K562 (cell line): ENCODE measurements at regions not wholly inside any gene's neighbourhood (a gene's known extent, or its start where the extent isn't known, plus 50 kb on each side); places are given as distances from the start of the nearest gene placed in this dataset.

Source experiments
- ATAC-seq: fragments of 200-7000 bp; cut with Tn5 transposase; 3 replicates; pipeline ENCODE4 v1.9.1; 2020; ENCODE audit warnings: moderate library complexity
- BruUV-seq: library from RNA; stranded (reverse); fragments of 400-500 nt; replicated peaks from 2 replicates; lab custom pipeline; 2021; lab: Mats Ljungman, UMichigan
- CTCF ChIA-PET: fragments of 300-600 bp; formaldehyde crosslinking; extraction: SDS; loops from one replicate; lab custom pipeline; 2021; ENCODE audit warnings: low intra/inter-chr PET ratio; lab: Yijun Ruan, JAX
- POLR2A ChIA-PET: fragments of 300-600, 350-650 bp; sonication (Branson Sonifier 250); formaldehyde crosslinking; extraction: SDS; loops from one replicate; lab custom pipeline; 2021; ENCODE audit warnings: antibody characterized with exemption, inconsistent platforms; lab: Yijun Ruan, JAX
- DNase-seq, 4 experiments: peaks; one replicate each; pipeline versions ENCODE4 v3.0.0 to v3.0.0-alpha.2; 2011 to 2018; ENCODE audit warnings: low spot score in 3 of 4, mixed read lengths in 3 of 4; ENCODE audit errors: extremely low read depth in 1 of 4
- FAIRE-seq: peaks from 2 replicates; lab custom pipeline; 2011; peaks lifted over from hg19 to GRCh38; lab: Jason Lieb, UNC
- H2AFZ ChIP-seq: 2 replicates; pipeline ENCODE4 v1.6.0; 2011; ENCODE audit warnings: low read depth, low read length, control low read depth, inconsistent platforms
- H3K27ac ChIP-seq: fragments of 200-600 bp; 3 replicates; pipeline ENCODE4 v1.8.0; 2011; ENCODE audit warnings: low read depth, mild to moderate bottlenecking, control low read depth, inconsistent platforms, low read length, moderate library complexity, mixed read lengths; ENCODE audit errors: extremely low read depth
- H3K27me3 ChIP-seq, 2 experiments: fragments of 300-600 bp in 1 of 2; 2 replicates in 1 of 2; 3 replicates in 1 of 2; pipeline versions ENCODE4 v1.6.0 to v1.8.0; 2011; ENCODE audit warnings: inconsistent platforms in 2 of 2, low read length in 2 of 2, mild to moderate bottlenecking in 1 of 2, mixed read lengths in 1 of 2, moderate library complexity in 1 of 2; ENCODE audit not compliant: control insufficient read depth in 2 of 2, insufficient read depth in 2 of 2
- H3K36me3 ChIP-seq: fragments of 300-600 bp; 3 replicates; pipeline ENCODE4 v1.8.0; 2011; ENCODE audit warnings: mild to moderate bottlenecking, low read length, inconsistent platforms; ENCODE audit not compliant: control insufficient read depth, insufficient read depth
- H3K4me1 ChIP-seq, 2 experiments: fragments of 200-600 bp in 1 of 2; replicated peaks in 1 of 2; 2 replicates in 1 of 2; 3 replicates in 1 of 2; pipeline versions ENCODE4 v1.5.1 to v1.8.0; 2011; ENCODE audit warnings: inconsistent platforms in 2 of 2, low read length in 2 of 2, mild to moderate bottlenecking in 1 of 2, mixed read lengths in 1 of 2, moderate library complexity in 1 of 2; ENCODE audit not compliant: control insufficient read depth in 2 of 2, insufficient read depth in 2 of 2
- H3K4me2 ChIP-seq: 2 replicates; pipeline ENCODE4 v1.6.1; 2011; ENCODE audit warnings: low read length, control low read depth, inconsistent platforms, mixed read lengths; ENCODE audit not compliant: insufficient read depth
- H3K4me3 ChIP-seq: fragments of 200-600 bp; sonication (generic), shearing (Covaris generic); 2 replicates; pipeline ENCODE4 v1.5.1; 2016; ENCODE audit warnings: control low read depth, inconsistent platforms
- H3K79me2 ChIP-seq: fragments of 200-600 bp; 3 replicates; pipeline ENCODE4 v1.8.0; 2011; ENCODE audit warnings: low read length, inconsistent platforms; ENCODE audit not compliant: control insufficient read depth, insufficient read depth
- H3K9ac ChIP-seq, 2 experiments: 2 replicates each; pipeline versions ENCODE4 v1.6.0 to v1.6.1; 2011; ENCODE audit warnings: low read depth in 2 of 2, low read length in 2 of 2, control low read depth in 1 of 2, inconsistent platforms in 1 of 2, mild to moderate bottlenecking in 1 of 2, mixed read lengths in 1 of 2; ENCODE audit not compliant: insufficient read depth in 1 of 2
- H3K9me1 ChIP-seq: one replicate; pipeline ENCODE4 v1.6.0; 2011; ENCODE audit warnings: inconsistent platforms, mild to moderate bottlenecking, low read length, moderate library complexity; ENCODE audit not compliant: control insufficient read depth, insufficient read depth
- H3K9me3 ChIP-seq: replicated peaks from 2 replicates; pipeline ENCODE4 v1.5.1; 2011; ENCODE audit warnings: low read depth, low read length, inconsistent platforms; ENCODE audit not compliant: control insufficient read depth, insufficient read depth
- H4K20me1 ChIP-seq: replicated peaks from 2 replicates; pipeline ENCODE4 v1.6.1; 2011; ENCODE audit warnings: low read length, inconsistent platforms, mixed read lengths; ENCODE audit not compliant: control insufficient read depth, insufficient read depth
- CBFA2T2 ChIP-seq: fragments of 450-650 bp; conservative IDR thresholded peaks from 2 replicates; pipeline ENCODE4 v1.6.1; 2017; ENCODE audit warnings: mild to moderate bottlenecking
- CBFB ChIP-seq: sonication (generic); formaldehyde crosslinking; IDR thresholded peaks from 2 replicates; pipeline ENCODE4 v1.4.0; 2020; ENCODE audit warnings: mild to moderate bottlenecking, missing genetic modification reagents
- CC2D1A ChIP-seq: fragments of 450-650 bp; IDR thresholded peaks from 2 replicates; pipeline ENCODE4 v1.6.1; 2017; ENCODE audit warnings: mild to moderate bottlenecking
- CCAR2 ChIP-seq: fragments of 200-400 bp; formaldehyde crosslinking; IDR thresholded peaks from 2 replicates; pipeline ENCODE4 v1.6.1; 2017; ENCODE audit warnings: mild to moderate bottlenecking, low read depth, low read length
- HMG20A ChIP-seq: fragments of 450-650 bp; formaldehyde crosslinking; conservative IDR thresholded peaks from 2 replicates; pipeline ENCODE4 v1.4.0; 2020; ENCODE audit warnings: mild to moderate bottlenecking, mixed read lengths
- NFYB ChIP-seq: IDR thresholded peaks from 2 replicates; pipeline ENCODE4 v1.6.1; 2011; ENCODE audit warnings: mild to moderate bottlenecking, moderate library complexity; ENCODE audit not compliant: insufficient read length; ENCODE audit errors: extremely low read depth
- NKRF ChIP-seq: fragments of 450-650 bp; IDR thresholded peaks from 2 replicates; pipeline ENCODE4 v1.6.1; 2016; ENCODE audit warnings: borderline replicate concordance
- PHTF2 ChIP-seq: fragments of 250-450 bp; sonication (Bioruptor Pico); IDR thresholded peaks from 2 replicates; pipeline ENCODE4 v1.5.0; 2021; ENCODE audit warnings: mild to moderate bottlenecking
- RBM22 ChIP-seq: fragments of 200-400 bp; formaldehyde crosslinking; IDR thresholded peaks from 2 replicates; pipeline ENCODE4 v1.6.1; 2018; ENCODE audit warnings: low read length, low read depth; ENCODE audit not compliant: poor library complexity, severe bottlenecking
- RBM25 ChIP-seq: fragments of 200-400 bp; formaldehyde crosslinking; IDR thresholded peaks from 2 replicates; pipeline ENCODE4 v1.6.1; 2018; ENCODE audit warnings: low read length, low read depth, moderate library complexity; ENCODE audit not compliant: severe bottlenecking
- RNF2 ChIP-seq: sonication (generic); IDR thresholded peaks from 2 replicates; pipeline ENCODE4 v1.6.1; 2016
- SMARCB1 ChIP-seq: IDR thresholded peaks from 2 replicates; pipeline ENCODE4 v1.6.1; 2011; ENCODE audit warnings: improper control_type of control experiment, low read depth; ENCODE audit not compliant: insufficient read length
- SRSF7 ChIP-seq: fragments of 200-400 bp; formaldehyde crosslinking; optimal IDR thresholded peaks from 2 replicates; pipeline ENCODE3; 2017; ENCODE audit warnings: mild to moderate bottlenecking, low read depth, low read length
- SRSF9 ChIP-seq: fragments of 200-400 bp; formaldehyde crosslinking; IDR thresholded peaks from 2 replicates; pipeline ENCODE4 v1.6.1; 2017; ENCODE audit warnings: low read depth, low read length, borderline replicate concordance
- TSHZ1 ChIP-seq: fragments of 250-450 bp; sonication (Bioruptor Pico); IDR thresholded peaks from 2 replicates; pipeline ENCODE4 v1.4.0; 2020; ENCODE audit warnings: mild to moderate bottlenecking, moderate library complexity
- ZNF384 ChIP-seq: IDR thresholded peaks from 2 replicates; pipeline ENCODE4 v1.6.1; 2012; ENCODE audit warnings: low read depth, low read length, improper control_type of control experiment
- ZNF444 ChIP-seq: fragments of 250-450 bp; sonication (Bioruptor Pico); IDR thresholded peaks from 2 replicates; pipeline ENCODE4 v1.4.0; 2020; ENCODE audit warnings: mild to moderate bottlenecking, moderate library complexity
- ZNF551 ChIP-seq: fragments of 250-450 bp; sonication (Bioruptor Pico); IDR thresholded peaks from 2 replicates; pipeline ENCODE4 v1.5.0; 2021; ENCODE audit warnings: mild to moderate bottlenecking, moderate library complexity
- ZNF696 ChIP-seq: fragments of 250-450 bp; sonication (Bioruptor Pico); conservative IDR thresholded peaks from 2 replicates; pipeline ENCODE4 v1.4.0; 2020; ENCODE audit warnings: mild to moderate bottlenecking, moderate library complexity
- WGBS: fragments of 100-300 bp; shearing (Covaris generic); methylation state at CpG from one replicate; pipeline ENCODE4 v1.1.6; 2016; ENCODE audit warnings: low coverage, mixed read lengths; ENCODE audit not compliant: insufficient coverage; ENCODE audit errors: missing lambda C conversion rate; 5-methylcytosine and 5-hydroxymethylcytosine counted together
- in situ Hi-C: fragments of 300-500 bp; cut with MboI; formaldehyde crosslinking; loops from 4 replicates; pipeline ENCODE4 v1.15.0; 2018; ENCODE audit warnings: inconsistent platforms, mixed read lengths
- intact Hi-C: fragments of 100-400 bp; cut with micrococcal nuclease; formaldehyde crosslinking; loops from 2 replicates; pipeline ENCODE4 v1.14.2; 2022

- no peak overlapping the region for H3K4me2 ChIP-seq
- no peaks in the 10 kb centered on the region for H3K36me3 ChIP-seq
- intact Hi-C loops, result no loop called here
- BruUV-seq, result no TSS peak
- no peaks in the 10 kb centered on the region for H3K9me1 ChIP-seq
- POLR2A ChIA-PET, result no interaction called here
- no peak overlapping the region for H3K27ac ChIP-seq
- FAIRE-seq, result no peak
- no peak for ATAC-seq
- no peak overlapping the region for H2AFZ ChIP-seq
- H3K79me2 ChIP-seq, result no peaks in the 10 kb centered on the region
- no peaks in the 10 kb centered on the region for H3K27me3 ChIP-seq
- H3K4me3 ChIP-seq, result no peak overlapping the region
- WGBS, result 0% methylated on average over 2 of the region's 2 CpGs
- H4K20me1 ChIP-seq, result no peaks in the 10 kb centered on the region
- no peaks in the 10 kb centered on the region; the same call in 1 of the 2 replicates for H3K9me3 ChIP-seq
- H3K9ac ChIP-seq, result no peak overlapping the region
- DNase-seq, result no peak
- H3K4me1 ChIP-seq, result no peaks in the 10 kb centered on the region
- CTCF ChIA-PET, result no interaction called here
- in situ Hi-C loops, result no loop called here
- TF ChIP-seq CC2D1A, result no peak
- TF ChIP-seq NFYB, result no peak
- TF ChIP-seq NKRF, result no peak
- no peak for TF ChIP-seq ZNF384
- TF ChIP-seq SRSF9, result no peak
- TF ChIP-seq RBM22, result no peak
- TF ChIP-seq ZNF444 (CRISPR knock-in tag), result no peak
- TF ChIP-seq SRSF7, result no peak
- TF ChIP-seq RNF2, result no peak
- no peak for TF ChIP-seq RBM25
- no peak for TF ChIP-seq HMG20A (CRISPR knock-in tag)
- no peak for TF ChIP-seq SMARCB1
- TF ChIP-seq TSHZ1, result no peak
- no peak for TF ChIP-seq CBFB (CRISPR knock-in tag)
- no peak for TF ChIP-seq ZNF696 (CRISPR knock-in tag)
- no peak for TF ChIP-seq ZNF551 (CRISPR knock-in tag)
- no peak for TF ChIP-seq CBFA2T2
- TF ChIP-seq PHTF2 (CRISPR knock-in tag), result no peak
- TF ChIP-seq CCAR2, result no peak
- TF ChIP-seq, all 486 proteins: peak for 0
These were observed 1007.3 kb upstream of the CELF2 start for GRCh38 chr10:10010397-10010796.
